ENCODE measurements at regions not wholly inside any gene's neighbourhood (a gene's known extent, or its start where the extent isn't known, plus 50 kb on each side); places are given as distances from the start of the nearest gene placed in this dataset.

- no peak overlapping the region for H2AFZ ChIP-seq
- H3K36me3 ChIP-seq (ENCODE audit: control insufficient read depth, insufficient read depth, low read length): no peaks in the 10 kb centered on the region
- no peak overlapping the region for H3K4me2 ChIP-seq (ENCODE audit: low read length)
- no peak overlapping the region for H3K27ac ChIP-seq
- H3K4me3 ChIP-seq (ENCODE audit: low read depth, low read length): no peak overlapping the region
- TF ChIP-seq CTCF (IDR thresholded peaks at IDR 0.05): no peak
- H3K79me2 ChIP-seq: no peaks in the 10 kb centered on the region
- no peaks in the 10 kb centered on the region for H3K27me3 ChIP-seq (ENCODE audit: control insufficient read depth, insufficient read depth, low read length)
- no peaks in the 10 kb centered on the region for H3K4me1 ChIP-seq
- H3K9ac ChIP-seq: no peak overlapping the region
- H3K9me3 ChIP-seq (ENCODE audit: control insufficient read depth, low read length): no peaks in the 10 kb centered on the region
Measured at GRCh38 chr1:83619170-83619896, 379.6 kb downstream of the TTLL7 start.

GRCh38 chr1:83617883-83618282 lies 381.0 kb downstream of the TTLL7 start:
- H3K27me3 ChIP-seq (ENCODE audit: control insufficient read depth, insufficient read depth, low read length): no peaks in the 10 kb centered on the region
- H3K79me2 ChIP-seq: no peaks in the 10 kb centered on the region
- H2AFZ ChIP-seq: no peak overlapping the region
- H3K9me3 ChIP-seq (ENCODE audit: control insufficient read depth, low read length): no peaks in the 10 kb centered on the region
- TF ChIP-seq CTCF (IDR thresholded peaks at IDR 0.05): no peak
- no peaks in the 10 kb centered on the region for H3K4me1 ChIP-seq
- no peak overlapping the region for H3K27ac ChIP-seq
- H3K9ac ChIP-seq: no peak overlapping the region
- H3K4me3 ChIP-seq (ENCODE audit: low read depth, low read length): no peak overlapping the region
- H3K4me2 ChIP-seq (ENCODE audit: low read length): no peak overlapping the region
- H3K36me3 ChIP-seq (ENCODE audit: control insufficient read depth, insufficient read depth, low read length): no peaks in the 10 kb centered on the region

GRCh38 chr1:83615370-83615769 lies 383.6 kb downstream of the TTLL7 start:
- H3K79me2 ChIP-seq: no peaks in the 10 kb centered on the region
- TF ChIP-seq CTCF (IDR thresholded peaks at IDR 0.05): no peak
- H3K4me3 ChIP-seq (ENCODE audit: low read depth, low read length): no peak overlapping the region
- H3K9me3 ChIP-seq (ENCODE audit: control insufficient read depth, low read length): no peaks in the 10 kb centered on the region
- H3K4me1 ChIP-seq: no peaks in the 10 kb centered on the region
- H3K27ac ChIP-seq: no peak overlapping the region
- H3K36me3 ChIP-seq (ENCODE audit: control insufficient read depth, insufficient read depth, low read length): no peaks in the 10 kb centered on the region
- H3K27me3 ChIP-seq (ENCODE audit: control insufficient read depth, insufficient read depth, low read length): no peaks in the 10 kb centered on the region
- no peak overlapping the region for H3K9ac ChIP-seq
- H3K4me2 ChIP-seq (ENCODE audit: low read length): no peak overlapping the region
- H2AFZ ChIP-seq: no peak overlapping the region

GRCh38 chr1:83606416-83606955 lies 392.4 kb downstream of the TTLL7 start:
- Histone ChIP-seq H3K4me1 (no peaks in the 10 kb centered on the region), H3K27ac (no peak overlapping the region), H3K4me3 (ENCODE audit: low read depth, low read length) (no peak overlapping the region), H2AFZ (no peak overlapping the region), H3K27me3 (ENCODE audit: control insufficient read depth, insufficient read depth, low read length) (no peaks in the 10 kb centered on the region), H3K9ac (no peak overlapping the region), H3K36me3 (ENCODE audit: control insufficient read depth, insufficient read depth, low read length) (no peaks in the 10 kb centered on the region), H3K79me2 (no peaks in the 10 kb centered on the region), H3K4me2 (ENCODE audit: low read length) (no peak overlapping the region), H3K9me3 (ENCODE audit: control insufficient read depth, low read length) (no peaks in the 10 kb centered on the region)
- no peak for TF ChIP-seq CTCF (IDR thresholded peaks at IDR 0.05)

- TF ChIP-seq CTCF (IDR thresholded peaks at IDR 0.05): no peak
- Histone ChIP-seq H3K4me1 (no peaks in the 10 kb centered on the region), H3K4me2 (ENCODE audit: low read length) (no peak overlapping the region), H2AFZ (no peak overlapping the region), H3K4me3 (ENCODE audit: low read depth, low read length) (no peak overlapping the region), H3K27ac (no peak overlapping the region), H3K79me2 (no peaks in the 10 kb centered on the region), H3K9ac (no peak overlapping the region), H3K27me3 (ENCODE audit: control insufficient read depth, insufficient read depth, low read length) (no peaks in the 10 kb centered on the region), H3K36me3 (ENCODE audit: control insufficient read depth, insufficient read depth, low read length) (no peaks in the 10 kb centered on the region), H3K9me3 (ENCODE audit: control insufficient read depth, low read length) (no peaks in the 10 kb centered on the region)
Measured at GRCh38 chr1:83596331-83596730, 402.6 kb downstream of the TTLL7 start.

Measured in parathyroid adenoma (tissue), 2 donors.